ENCODE measurements at regions not wholly inside any gene's neighbourhood (a gene's known extent, or its start where the extent isn't known, plus 50 kb on each side); places are given as distances from the start of the nearest gene placed in this dataset.

DNA sequence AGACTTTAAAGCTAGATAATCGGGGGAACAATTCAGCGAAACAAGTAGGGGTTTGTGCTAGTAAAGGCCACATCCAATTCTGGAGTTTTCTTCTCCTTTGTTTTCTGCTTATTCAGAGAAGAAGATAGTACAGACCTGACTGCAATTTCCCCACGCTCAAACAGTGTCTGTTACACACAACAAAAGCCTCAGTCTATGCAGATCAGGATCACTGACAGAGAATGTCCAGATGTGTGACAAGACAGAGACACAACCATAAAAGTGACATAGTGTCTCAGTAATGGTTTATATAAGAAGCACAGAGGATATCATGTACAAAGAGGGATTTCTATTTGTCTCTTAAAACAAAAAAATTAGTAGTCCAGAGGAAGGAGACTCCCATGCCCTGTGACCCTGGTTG is 70.7 kb upstream of the GTF3A start:
- TF ChIP-seq, protein P1, sequence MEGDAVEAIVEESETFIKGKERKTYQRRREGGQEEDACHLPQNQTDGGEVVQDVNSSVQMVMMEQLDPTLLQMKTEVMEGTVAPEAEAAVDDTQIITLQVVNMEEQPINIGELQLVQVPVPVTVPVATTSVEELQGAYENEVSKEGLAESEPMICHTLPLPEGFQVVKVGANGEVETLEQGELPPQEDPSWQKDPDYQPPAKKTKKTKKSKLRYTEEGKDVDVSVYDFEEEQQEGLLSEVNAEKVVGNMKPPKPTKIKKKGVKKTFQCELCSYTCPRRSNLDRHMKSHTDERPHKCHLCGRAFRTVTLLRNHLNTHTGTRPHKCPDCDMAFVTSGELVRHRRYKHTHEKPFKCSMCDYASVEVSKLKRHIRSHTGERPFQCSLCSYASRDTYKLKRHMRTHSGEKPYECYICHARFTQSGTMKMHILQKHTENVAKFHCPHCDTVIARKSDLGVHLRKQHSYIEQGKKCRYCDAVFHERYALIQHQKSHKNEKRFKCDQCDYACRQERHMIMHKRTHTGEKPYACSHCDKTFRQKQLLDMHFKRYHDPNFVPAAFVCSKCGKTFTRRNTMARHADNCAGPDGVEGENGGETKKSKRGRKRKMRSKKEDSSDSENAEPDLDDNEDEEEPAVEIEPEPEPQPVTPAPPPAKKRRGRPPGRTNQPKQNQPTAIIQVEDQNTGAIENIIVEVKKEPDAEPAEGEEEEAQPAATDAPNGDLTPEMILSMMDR (IDR thresholded peaks at IDR 0.05 in 8 of 11, conservative IDR thresholded peaks at IDR 0.05 in 3 of 11) = no peak
- TF ChIP-seq POLR2A (IDR thresholded peaks at IDR 0.05) = no peak

Measured in spleen (tissue), 7 donors.